MM.1S (cell line): ENCODE measurements at regions not wholly inside any gene's neighbourhood (a gene's known extent, or its start where the extent isn't known, plus 50 kb on each side); places are given as distances from the start of the nearest gene placed in this dataset.

Experiments
- DNase-seq: peaks from one replicate; pipeline ENCODE4 v3.0.0-alpha.2; 2015
- H2AFZ ChIP-seq: fragments of 300-600 bp; sonication (generic); 2 replicates; pipeline ENCODE4 v1.6.0; 2016; ENCODE audit warnings: antibody characterized with exemption, low read length
- H3F3A ChIP-seq: fragments of 300-600 bp; sonication (generic); 2 replicates; pipeline ENCODE4 v1.6.1; 2016; ENCODE audit warnings: mild to moderate bottlenecking, antibody characterized with exemption, low read length, moderate library complexity, mixed read lengths; ENCODE audit not compliant: insufficient read depth
- H3K27ac ChIP-seq: fragments of 300-600 bp; sonication (generic); 2 replicates; pipeline ENCODE4 v1.5.1; 2016; ENCODE audit warnings: mild to moderate bottlenecking, low read length
- H3K27me3 ChIP-seq: fragments of 300-600 bp; sonication (generic); replicated peaks from 2 replicates; pipeline ENCODE4 v1.6.0; 2016; ENCODE audit warnings: low read length; ENCODE audit not compliant: insufficient read depth
- H3K36me3 ChIP-seq: fragments of 300-600 bp; sonication (generic); replicated peaks from 2 replicates; pipeline ENCODE4 v1.6.1; 2016; ENCODE audit warnings: mild to moderate bottlenecking, low read length, mixed read lengths; ENCODE audit not compliant: insufficient read depth
- H3K4me1 ChIP-seq: fragments of 300-600 bp; sonication (generic); 2 replicates; pipeline ENCODE4 v1.6.1; 2016; ENCODE audit warnings: low read length, mixed read lengths
- H3K4me2 ChIP-seq: fragments of 300-600 bp; sonication (generic); 2 replicates; pipeline ENCODE4 v1.6.0; 2016; ENCODE audit warnings: low read depth, low read length
- H3K4me3 ChIP-seq: fragments of 300-600 bp; sonication (generic); 2 replicates; pipeline ENCODE4 v1.5.1; 2016; ENCODE audit warnings: low read length, mixed read lengths
- H3K79me2 ChIP-seq: fragments of 300-600 bp; sonication (generic); 2 replicates; pipeline ENCODE4 v1.6.1; 2016; ENCODE audit warnings: mixed run types, low read length, mixed read lengths
- H3K9ac ChIP-seq: fragments of 300-600 bp; sonication (generic); 2 replicates; pipeline ENCODE4 v1.6.1; 2016; ENCODE audit warnings: low read length, mixed read lengths
- H3K9me2 ChIP-seq: fragments of 300-600 bp; sonication (generic); replicated peaks from 2 replicates; pipeline ENCODE4 v1.6.1; 2016; ENCODE audit warnings: mild to moderate bottlenecking, low read length, mixed read lengths; ENCODE audit not compliant: insufficient read depth
- H3K9me3 ChIP-seq: fragments of 300-600 bp; sonication (generic); replicated peaks from 2 replicates; pipeline ENCODE4 v1.6.1; 2016; ENCODE audit warnings: mild to moderate bottlenecking, low read length, mixed read lengths; ENCODE audit not compliant: insufficient read depth
- H4K20me1 ChIP-seq: fragments of 300-600 bp; sonication (generic); 2 replicates; pipeline ENCODE4 v1.6.1; 2016; ENCODE audit warnings: mild to moderate bottlenecking, low read length, moderate library complexity, mixed read lengths; ENCODE audit not compliant: insufficient read depth
- EZH2 ChIP-seq: fragments of 300-600 bp; sonication (generic); optimal IDR thresholded peaks from 2 replicates; pipeline ENCODE3; 2017; ENCODE audit warnings: low read depth, mild to moderate bottlenecking, antibody characterized with exemption, low read length, mixed read lengths
- EZH2phosphoT487 ChIP-seq: fragments of 300-600 bp; sonication (generic); IDR thresholded peaks from 2 replicates; pipeline ENCODE4 v1.6.1; 2018; ENCODE audit warnings: antibody characterized with exemption, low read length
- TF ChIP-seq, protein P1 (sequence below): fragments of 300-600 bp; sonication (generic); IDR thresholded peaks from 2 replicates; pipeline ENCODE4 v1.5.1; 2016; ENCODE audit warnings: antibody characterized with exemption, low read length, mixed read lengths

DNA sequence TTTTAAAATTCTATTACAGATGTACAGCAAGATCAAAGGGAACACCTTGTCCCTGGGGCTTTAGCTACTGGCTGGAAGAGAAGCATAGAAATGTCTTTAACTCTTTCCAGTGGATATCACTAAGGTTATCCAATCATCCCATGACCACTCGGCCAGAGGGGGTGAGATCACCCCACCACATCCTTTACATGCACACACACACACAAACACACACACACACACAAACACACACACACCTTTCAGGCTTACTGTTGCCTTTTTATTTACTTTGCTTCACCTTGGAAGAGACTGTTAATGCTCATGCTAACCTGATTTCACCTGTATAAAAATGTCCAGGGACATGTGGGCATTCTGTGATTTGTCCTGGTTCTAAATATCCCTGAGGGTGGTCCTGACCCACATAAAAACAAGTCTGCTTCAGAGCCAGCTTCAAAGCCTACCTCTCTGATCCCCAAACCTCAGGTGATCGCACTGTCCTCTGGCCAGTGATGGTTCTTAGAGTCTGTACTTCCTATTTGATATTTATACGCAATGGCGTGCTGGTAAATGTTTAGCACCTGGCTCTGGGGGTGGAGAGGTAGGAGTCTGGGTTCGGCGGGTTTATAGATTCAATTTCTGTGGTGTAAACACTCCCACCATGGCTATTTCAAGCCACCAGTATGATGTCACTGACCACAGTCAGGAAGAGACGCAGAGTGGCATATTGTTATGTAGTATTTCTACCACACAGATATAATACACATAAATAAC lies 166.1 kb upstream of the EEA1 start:
- H3K27me3 ChIP-seq = no peaks in the 10 kb centered on the region
- H3K9ac ChIP-seq = peak overlapping the region; percentile 49
- no peak for TF ChIP-seq EZH2
- TF ChIP-seq, protein P1, sequence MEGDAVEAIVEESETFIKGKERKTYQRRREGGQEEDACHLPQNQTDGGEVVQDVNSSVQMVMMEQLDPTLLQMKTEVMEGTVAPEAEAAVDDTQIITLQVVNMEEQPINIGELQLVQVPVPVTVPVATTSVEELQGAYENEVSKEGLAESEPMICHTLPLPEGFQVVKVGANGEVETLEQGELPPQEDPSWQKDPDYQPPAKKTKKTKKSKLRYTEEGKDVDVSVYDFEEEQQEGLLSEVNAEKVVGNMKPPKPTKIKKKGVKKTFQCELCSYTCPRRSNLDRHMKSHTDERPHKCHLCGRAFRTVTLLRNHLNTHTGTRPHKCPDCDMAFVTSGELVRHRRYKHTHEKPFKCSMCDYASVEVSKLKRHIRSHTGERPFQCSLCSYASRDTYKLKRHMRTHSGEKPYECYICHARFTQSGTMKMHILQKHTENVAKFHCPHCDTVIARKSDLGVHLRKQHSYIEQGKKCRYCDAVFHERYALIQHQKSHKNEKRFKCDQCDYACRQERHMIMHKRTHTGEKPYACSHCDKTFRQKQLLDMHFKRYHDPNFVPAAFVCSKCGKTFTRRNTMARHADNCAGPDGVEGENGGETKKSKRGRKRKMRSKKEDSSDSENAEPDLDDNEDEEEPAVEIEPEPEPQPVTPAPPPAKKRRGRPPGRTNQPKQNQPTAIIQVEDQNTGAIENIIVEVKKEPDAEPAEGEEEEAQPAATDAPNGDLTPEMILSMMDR = no peak
- TF ChIP-seq EZH2phosphoT487 = no peak
- H4K20me1 ChIP-seq = no peaks in the 10 kb centered on the region
- peak overlapping the region; percentile 60 for H3K4me2 ChIP-seq
- peak overlapping the region; percentile 80 for H2AFZ ChIP-seq
- H3K27ac ChIP-seq = peak overlapping the region; percentile 76
- peak; percentile 93 for DNase-seq
- H3F3A ChIP-seq = peaks cover 10% of the 10 kb centered on the region
- H3K9me2 ChIP-seq = no peaks in the 10 kb centered on the region
- no peaks in the 10 kb centered on the region for H3K36me3 ChIP-seq
- H3K4me1 ChIP-seq = peaks cover 35% of the 10 kb centered on the region
- H3K4me3 ChIP-seq = peak overlapping the region; percentile 14
- no peaks in the 10 kb centered on the region for H3K79me2 ChIP-seq
- no peaks in the 10 kb centered on the region for H3K9me3 ChIP-seq

DNA sequence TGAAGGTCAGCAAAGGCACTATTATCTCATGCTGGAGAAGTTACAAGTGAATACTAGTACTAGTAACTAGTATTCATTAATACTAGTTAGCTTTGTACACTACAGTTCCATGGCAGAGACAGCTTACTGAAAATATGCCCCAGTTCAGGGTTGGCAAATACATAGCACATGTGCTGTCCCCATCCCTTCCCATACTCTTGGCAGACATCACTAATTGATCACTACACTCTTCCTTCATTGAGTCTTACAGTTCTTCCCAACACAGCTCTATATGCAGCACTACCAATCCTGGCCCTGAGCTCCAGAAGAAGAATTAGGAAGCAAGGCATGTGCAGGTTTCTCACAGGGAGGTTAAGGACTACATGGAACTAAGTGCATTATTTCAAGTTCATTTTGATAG lies 168.3 kb upstream of the EEA1 start:
- H3K4me3 ChIP-seq = no peak overlapping the region
- H3K27me3 ChIP-seq = no peaks in the 10 kb centered on the region
- no peaks in the 10 kb centered on the region for H3K9me3 ChIP-seq
- H3K4me2 ChIP-seq = no peak overlapping the region
- H2AFZ ChIP-seq = no peak overlapping the region
- H3K79me2 ChIP-seq = no peaks in the 10 kb centered on the region
- H3K36me3 ChIP-seq = no peaks in the 10 kb centered on the region
- DNase-seq = no peak
- H3F3A ChIP-seq = peaks cover 10% of the 10 kb centered on the region
- no peaks in the 10 kb centered on the region for H3K9me2 ChIP-seq
- no peak overlapping the region for H3K27ac ChIP-seq
- peaks cover 25% of the 10 kb centered on the region for H3K4me1 ChIP-seq
- no peak overlapping the region for H3K9ac ChIP-seq
- TF ChIP-seq, protein P1 = no peak
- no peak for TF ChIP-seq EZH2phosphoT487
- TF ChIP-seq EZH2 = no peak
- H4K20me1 ChIP-seq = no peaks in the 10 kb centered on the region

DNA sequence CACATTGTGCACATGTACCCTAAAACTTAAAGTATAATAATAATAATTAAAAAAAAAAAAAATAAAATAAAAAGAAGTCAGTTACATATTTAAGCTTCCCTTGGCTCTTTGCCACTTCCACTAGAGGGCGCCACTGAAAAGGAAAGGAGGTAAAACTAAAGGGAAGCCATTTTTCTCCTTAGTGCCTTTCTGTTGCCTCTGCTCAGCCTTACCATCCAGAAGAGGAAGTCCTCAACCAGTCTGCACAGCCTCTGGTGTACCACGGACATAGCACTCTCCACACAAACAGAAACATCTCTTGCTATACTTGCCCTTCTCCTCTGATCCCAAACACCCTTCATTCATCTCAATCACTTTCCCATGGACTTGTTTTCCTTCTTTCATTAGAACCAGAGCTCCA lies 169.0 kb upstream of the EEA1 start:
- Histone ChIP-seq H3K4me2 (peak overlapping the region; percentile 38), H4K20me1 (no peaks in the 10 kb centered on the region), H3K9me3 (no peaks in the 10 kb centered on the region), H3K4me1 (peaks cover 22% of the 10 kb centered on the region), H3K27me3 (no peaks in the 10 kb centered on the region), H3K36me3 (no peaks in the 10 kb centered on the region), H3K9me2 (no peaks in the 10 kb centered on the region), H3K4me3 (no peak overlapping the region), H3F3A (peaks cover 10% of the 10 kb centered on the region), H3K27ac (no peak overlapping the region), H2AFZ (peak overlapping the region; percentile 86), H3K79me2 (no peaks in the 10 kb centered on the region), H3K9ac (no peak overlapping the region)
- no peak for TF ChIP-seq EZH2
- TF ChIP-seq, protein P1 = peak; percentile 46
- peak; percentile 78 for DNase-seq
